HEK293 (cell line): ENCODE measurements at regions not wholly inside any gene's neighbourhood (a gene's known extent, or its start where the extent isn't known, plus 50 kb on each side); places are given as distances from the start of the nearest gene placed in this dataset.

Source experiments
- CTCF ChIP-seq: fragments of 450-650 bp; formaldehyde crosslinking; IDR thresholded peaks from 2 replicates; pipeline ENCODE4 v1.5.1; 2016; ENCODE audit warnings: missing biosample characterization, missing genetic modification characterization
- GFI1B ChIP-seq: fragments of 450-650 bp; formaldehyde crosslinking; IDR thresholded peaks from 2 replicates; pipeline ENCODE4 v1.5.1; 2016; ENCODE audit warnings: missing biosample characterization, missing genetic modification characterization
- PBX3 ChIP-seq: sonication (generic); formaldehyde crosslinking; IDR thresholded peaks from 2 replicates; pipeline ENCODE4 v1.8.1; 2022; ENCODE audit warnings: mild to moderate bottlenecking, moderate library complexity, missing genetic modification reagents
- SALL2 ChIP-seq: fragments of 450-650 bp; formaldehyde crosslinking; IDR thresholded peaks from 2 replicates; pipeline ENCODE4 v1.5.0; 2017; ENCODE audit warnings: missing biosample characterization, mild to moderate bottlenecking, missing genetic modification characterization, borderline replicate concordance
- YY1 ChIP-seq: fragments of 450-650 bp; formaldehyde crosslinking; IDR thresholded peaks from 2 replicates; pipeline ENCODE4 v1.5.1; 2018; ENCODE audit warnings: missing biosample characterization, missing genetic modification characterization
- YY2 ChIP-seq: fragments of 450-650 bp; formaldehyde crosslinking; IDR thresholded peaks from 2 replicates; pipeline ENCODE4 v1.5.1; 2016; ENCODE audit warnings: missing biosample characterization, missing genetic modification characterization
- ZBTB21 ChIP-seq: fragments of 450-650 bp; formaldehyde crosslinking; IDR thresholded peaks from 2 replicates; pipeline ENCODE4 v1.5.1; 2017; ENCODE audit warnings: missing biosample characterization, missing genetic modification characterization
- ZBTB26 ChIP-seq: fragments of 450-650 bp; formaldehyde crosslinking; optimal IDR thresholded peaks from 2 replicates; pipeline ENCODE3; 2016; ENCODE audit warnings: missing biosample characterization, mild to moderate bottlenecking, missing genetic modification characterization
- ZNF239 ChIP-seq: fragments of 450-650 bp; formaldehyde crosslinking; IDR thresholded peaks from 2 replicates; pipeline ENCODE4 v1.5.1; 2016; ENCODE audit warnings: missing biosample characterization, missing genetic modification characterization
- ZNF266 ChIP-seq: fragments of 450-650 bp; formaldehyde crosslinking; IDR thresholded peaks from 2 replicates; pipeline ENCODE4 v1.5.1; 2016; ENCODE audit warnings: missing biosample characterization, missing genetic modification characterization, low read depth
- ZNF350 ChIP-seq: fragments of 450-650 bp; formaldehyde crosslinking; IDR thresholded peaks from 2 replicates; pipeline ENCODE4 v1.5.0; 2017; ENCODE audit warnings: missing biosample characterization, mild to moderate bottlenecking, missing genetic modification characterization
- ZNF639 ChIP-seq: fragments of 450-650 bp; formaldehyde crosslinking; IDR thresholded peaks from 2 replicates; pipeline ENCODE4 v1.5.1; 2016; ENCODE audit warnings: missing biosample characterization, missing genetic modification characterization
- ZSCAN16 ChIP-seq: fragments of 450-650 bp; formaldehyde crosslinking; IDR thresholded peaks from 2 replicates; pipeline ENCODE4 v1.5.1; 2016; ENCODE audit warnings: missing biosample characterization, missing genetic modification characterization

- TF ChIP-seq CTCF (no peak), ZNF266 (tag by site-specific recombination) (no peak), SALL2 (tag by site-specific recombination) (no peak), ZBTB26 (no peak), ZNF350 (tag by site-specific recombination) (no peak), GFI1B (tag by site-specific recombination) (no peak), YY1 (tag by site-specific recombination) (no peak), ZSCAN16 (tag by site-specific recombination) (no peak), ZNF239 (tag by site-specific recombination) (no peak), ZBTB21 (no peak), ZNF639 (tag by site-specific recombination) (no peak), PBX3 (CRISPR knock-in tag) (no peak), YY2 (tag by site-specific recombination) (no peak)
Observed at GRCh38 chr15:95324656-95325055, 1005.8 kb upstream of the NR2F2 start.
